ENCODE measurements at regions not wholly inside any gene's neighbourhood (a gene's known extent, or its start where the extent isn't known, plus 50 kb on each side); places are given as distances from the start of the nearest gene placed in this dataset.

DNA sequence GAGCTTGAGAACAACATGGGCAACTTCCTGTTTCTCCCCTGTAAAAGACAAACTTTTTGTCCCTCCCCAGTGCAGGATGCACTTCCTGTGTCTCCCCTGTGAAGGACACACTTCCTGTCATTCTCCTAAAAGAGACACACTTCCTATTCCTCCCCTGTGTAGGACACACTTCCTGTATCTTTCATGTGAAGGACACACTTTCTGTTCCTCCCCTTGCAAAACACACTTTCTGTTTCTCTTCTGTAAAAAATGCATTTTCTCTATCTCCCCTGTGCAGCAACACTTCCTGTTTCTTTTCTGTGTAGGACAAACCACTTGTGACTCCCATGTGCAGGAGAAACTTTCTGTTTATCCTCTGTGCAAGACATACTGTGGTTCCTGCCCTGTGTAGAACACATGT, 488.6 kb upstream of the USP9Y start:
- TF ChIP-seq CTCF (conservative IDR thresholded peaks at IDR 0.05; ENCODE audit: low read length) (no peak), EZH2phosphoT487 (IDR thresholded peaks at IDR 0.05; ENCODE audit: borderline replicate concordance, low read depth, low read length) (no peak)
